PC-9 (cell line): ENCODE measurements at regions not wholly inside any gene's neighbourhood (a gene's known extent, or its start where the extent isn't known, plus 50 kb on each side); places are given as distances from the start of the nearest gene placed in this dataset.

Experiments
- BruUV-seq: library from RNA; stranded (reverse); fragments of 400-500 nt; replicated peaks from 2 replicates; lab custom pipeline; 2021; lab: Mats Ljungman, UMichigan
- CTCF ChIA-PET: fragments of 300-600 bp; sonication (Branson Sonifier 250); formaldehyde crosslinking; loops from one replicate; lab custom pipeline; 2022; ENCODE audit warnings: antibody characterized with exemption; lab: Charles Lee
- POLR2A ChIA-PET: fragments of 300-600 bp; sonication (Branson Sonifier 250); formaldehyde crosslinking; loops from one replicate; lab custom pipeline; 2022; ENCODE audit warnings: antibody characterized with exemption; ENCODE audit not compliant: unreplicated experiment; lab: Charles Lee
- DNase-seq, 2 experiments: peaks; one replicate each; pipeline versions ENCODE4 v3.0.0 to v3.0.0-alpha.2; 2015 to 2022; ENCODE audit warnings: mixed read lengths in 1 of 2
- H2AFZ ChIP-seq: fragments of 200-600 bp; sonication (generic); 2 replicates; pipeline ENCODE4 v1.8.1; 2017; ENCODE audit warnings: antibody characterized with exemption
- H3F3A ChIP-seq: fragments of 200-600 bp; sonication (generic); 2 replicates; pipeline ENCODE4 v1.8.1; 2017; ENCODE audit warnings: antibody characterized with exemption, mild to moderate bottlenecking, low read depth; ENCODE audit not compliant: insufficient read depth
- H3K27ac ChIP-seq: fragments of 200-600 bp; sonication (generic); 2 replicates; pipeline ENCODE4 v1.6.1; 2016; ENCODE audit warnings: mixed run types
- H3K27me3 ChIP-seq: fragments of 200-600 bp; sonication (generic); 2 replicates; pipeline ENCODE4 v1.6.1; 2016; ENCODE audit warnings: low read depth, mixed run types; ENCODE audit not compliant: insufficient read depth
- H3K36me3 ChIP-seq: fragments of 200-600 bp; sonication (generic); 2 replicates; pipeline ENCODE4 v1.6.1; 2016; ENCODE audit warnings: low read depth, mixed run types
- H3K4me1 ChIP-seq: fragments of 200-600 bp; sonication (generic); replicated peaks from 2 replicates; pipeline ENCODE4 v1.6.1; 2016; ENCODE audit warnings: mixed run types; ENCODE audit not compliant: insufficient read depth
- H3K4me2 ChIP-seq: fragments of 200-600 bp; sonication (generic); 2 replicates; pipeline ENCODE4 v1.6.1; 2017; ENCODE audit warnings: mixed run types
- H3K4me3 ChIP-seq: fragments of 200-600 bp; sonication (generic); 2 replicates; pipeline ENCODE4 v1.6.1; 2016; ENCODE audit warnings: mixed run types
- H3K79me2 ChIP-seq: fragments of 200-600 bp; sonication (generic); 2 replicates; pipeline ENCODE4 v1.6.1; 2017; ENCODE audit warnings: low read depth, mixed run types
- H3K9me2 ChIP-seq: fragments of 200-600 bp; sonication (generic); 2 replicates; pipeline ENCODE4 v1.8.1; 2017; ENCODE audit warnings: mild to moderate bottlenecking; ENCODE audit not compliant: insufficient read depth
- H3K9me3 ChIP-seq: fragments of 200-600 bp; sonication (generic); 2 replicates; pipeline ENCODE4 v1.8.1; 2016; ENCODE audit warnings: low read depth; ENCODE audit not compliant: insufficient read depth
- H4K20me1 ChIP-seq: fragments of 200-600 bp; sonication (generic); 2 replicates; pipeline ENCODE4 v1.8.1; 2017; ENCODE audit not compliant: insufficient read depth
- CTCF ChIP-seq: fragments of 200-600 bp; sonication (generic); conservative IDR thresholded peaks from 2 replicates; pipeline ENCODE4 v1.6.1; 2017; ENCODE audit warnings: mixed run types, antibody characterized with exemption, mild to moderate bottlenecking, moderate library complexity
- EZH2 ChIP-seq: fragments of 200-600 bp; sonication (generic); IDR thresholded peaks from 2 replicates; pipeline ENCODE4 v1.8.0; 2017; ENCODE audit warnings: antibody characterized with exemption, low read depth
- intact Hi-C: fragments of 100-400 bp; cut with micrococcal nuclease; formaldehyde crosslinking; loops from one replicate; pipeline ENCODE4 v1.10.0; 2022; ENCODE audit not compliant: unreplicated experiment

- H3K4me1 ChIP-seq, result no peaks in the 10 kb centered on the region
- H3K4me2 ChIP-seq, result no peak overlapping the region
- H3K27ac ChIP-seq, result no peak overlapping the region
- no peaks in the 10 kb centered on the region for H3K36me3 ChIP-seq
- no peaks in the 10 kb centered on the region for H3K9me2 ChIP-seq
- no peaks in the 10 kb centered on the region for H3K27me3 ChIP-seq
- intact Hi-C loops, result no loop called here
- ChIA-PET POLR2A (no interaction called here), CTCF (no interaction called here)
- TF ChIP-seq CTCF (no peak), EZH2 (no peak)
- no peaks in the 10 kb centered on the region for H3K79me2 ChIP-seq
- DNase-seq, result no peak
- H2AFZ ChIP-seq, result no peak overlapping the region
- no TSS peak for BruUV-seq
- no peaks in the 10 kb centered on the region for H3K9me3 ChIP-seq
- no peaks in the 10 kb centered on the region for H4K20me1 ChIP-seq
- no peaks in the 10 kb centered on the region for H3F3A ChIP-seq
- H3K4me3 ChIP-seq, result no peak overlapping the region
These were observed 1271.0 kb downstream of the RAPGEF2 start for GRCh38 chr4:160373911-160374310.

- intact Hi-C loops, result no loop called here
- no TSS peak for BruUV-seq
- H3K9me3 ChIP-seq, result no peaks in the 10 kb centered on the region
- no peaks in the 10 kb centered on the region for H3K9me2 ChIP-seq
- no peak overlapping the region for H3K4me2 ChIP-seq
- H3F3A ChIP-seq, result no peaks in the 10 kb centered on the region
- H3K27ac ChIP-seq, result no peak overlapping the region
- no peak overlapping the region for H3K4me3 ChIP-seq
- H3K36me3 ChIP-seq, result no peaks in the 10 kb centered on the region
- no peaks in the 10 kb centered on the region for H4K20me1 ChIP-seq
- TF ChIP-seq CTCF (no peak), EZH2 (no peak)
- CTCF ChIA-PET, result no interaction called here
- no peak overlapping the region for H2AFZ ChIP-seq
- POLR2A ChIA-PET, result no interaction called here
- no peaks in the 10 kb centered on the region for H3K4me1 ChIP-seq
- no peaks in the 10 kb centered on the region for H3K27me3 ChIP-seq
- H3K79me2 ChIP-seq, result no peaks in the 10 kb centered on the region
- DNase-seq, result no peak
These were observed 1273.0 kb downstream of the RAPGEF2 start for GRCh38 chr4:160375772-160376452.

GRCh38 chr4:160386846-160387245 lies 1284.0 kb downstream of the RAPGEF2 start:
- no peaks in the 10 kb centered on the region for H3F3A ChIP-seq
- H3K4me3 ChIP-seq, result no peak overlapping the region
- H3K36me3 ChIP-seq, result no peaks in the 10 kb centered on the region
- no peaks in the 10 kb centered on the region for H4K20me1 ChIP-seq
- no peaks in the 10 kb centered on the region for H3K9me2 ChIP-seq
- no peaks in the 10 kb centered on the region for H3K27me3 ChIP-seq
- H3K79me2 ChIP-seq, result no peaks in the 10 kb centered on the region
- H3K27ac ChIP-seq, result no peak overlapping the region
- intact Hi-C loops, result no loop called here
- TF ChIP-seq CTCF, result no peak
- TF ChIP-seq EZH2, result no peak
- no peak overlapping the region for H3K4me2 ChIP-seq
- ChIA-PET CTCF (no interaction called here), POLR2A (no interaction called here)
- no peak overlapping the region for H2AFZ ChIP-seq
- no peak for DNase-seq
- no TSS peak for BruUV-seq
- H3K4me1 ChIP-seq, result no peaks in the 10 kb centered on the region
- no peaks in the 10 kb centered on the region for H3K9me3 ChIP-seq
